Epithelial cell of proximal tubule (primary cell): ENCODE measurements at regions not wholly inside any gene's neighbourhood (a gene's known extent, or its start where the extent isn't known, plus 50 kb on each side); places are given as distances from the start of the nearest gene placed in this dataset.

Experiments used
- DNase-seq: peaks from one replicate; pipeline ENCODE4 v3.0.0-alpha.2; 2011; ENCODE audit warnings: low read depth
- H3K4me3 ChIP-seq: 2 replicates; pipeline ENCODE4 v1.5.1; 2011; ENCODE audit warnings: low read depth, mild to moderate bottlenecking, low read length
- TF ChIP-seq, protein P1 (sequence below): conservative IDR thresholded peaks from 2 replicates; pipeline ENCODE4 v1.5.1; 2012; ENCODE audit warnings: low read depth, mild to moderate bottlenecking, low read length

DNA sequence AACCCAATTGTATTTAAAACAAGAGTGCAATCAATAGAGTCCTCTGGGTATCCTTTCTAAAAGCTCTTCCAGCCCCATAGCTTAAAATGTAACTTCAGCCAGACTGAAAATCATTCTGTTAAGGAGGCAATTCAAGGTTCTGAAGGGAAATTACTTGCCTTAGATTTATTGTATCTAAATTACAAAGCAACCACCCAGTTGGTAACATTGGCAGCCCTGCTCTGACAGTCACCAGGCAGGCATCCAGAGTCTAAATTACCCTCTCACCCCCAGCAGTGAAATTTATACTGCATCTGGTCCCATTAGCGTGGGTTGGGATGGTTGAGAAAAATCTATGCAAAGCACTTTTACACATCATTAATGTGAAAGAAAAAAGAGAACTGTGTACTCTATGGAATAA lies 514.7 kb downstream of the MTRR start:
- no peak for DNase-seq
- no peak overlapping the region for H3K4me3 ChIP-seq
- TF ChIP-seq, protein P1, sequence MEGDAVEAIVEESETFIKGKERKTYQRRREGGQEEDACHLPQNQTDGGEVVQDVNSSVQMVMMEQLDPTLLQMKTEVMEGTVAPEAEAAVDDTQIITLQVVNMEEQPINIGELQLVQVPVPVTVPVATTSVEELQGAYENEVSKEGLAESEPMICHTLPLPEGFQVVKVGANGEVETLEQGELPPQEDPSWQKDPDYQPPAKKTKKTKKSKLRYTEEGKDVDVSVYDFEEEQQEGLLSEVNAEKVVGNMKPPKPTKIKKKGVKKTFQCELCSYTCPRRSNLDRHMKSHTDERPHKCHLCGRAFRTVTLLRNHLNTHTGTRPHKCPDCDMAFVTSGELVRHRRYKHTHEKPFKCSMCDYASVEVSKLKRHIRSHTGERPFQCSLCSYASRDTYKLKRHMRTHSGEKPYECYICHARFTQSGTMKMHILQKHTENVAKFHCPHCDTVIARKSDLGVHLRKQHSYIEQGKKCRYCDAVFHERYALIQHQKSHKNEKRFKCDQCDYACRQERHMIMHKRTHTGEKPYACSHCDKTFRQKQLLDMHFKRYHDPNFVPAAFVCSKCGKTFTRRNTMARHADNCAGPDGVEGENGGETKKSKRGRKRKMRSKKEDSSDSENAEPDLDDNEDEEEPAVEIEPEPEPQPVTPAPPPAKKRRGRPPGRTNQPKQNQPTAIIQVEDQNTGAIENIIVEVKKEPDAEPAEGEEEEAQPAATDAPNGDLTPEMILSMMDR: no peak

DNA sequence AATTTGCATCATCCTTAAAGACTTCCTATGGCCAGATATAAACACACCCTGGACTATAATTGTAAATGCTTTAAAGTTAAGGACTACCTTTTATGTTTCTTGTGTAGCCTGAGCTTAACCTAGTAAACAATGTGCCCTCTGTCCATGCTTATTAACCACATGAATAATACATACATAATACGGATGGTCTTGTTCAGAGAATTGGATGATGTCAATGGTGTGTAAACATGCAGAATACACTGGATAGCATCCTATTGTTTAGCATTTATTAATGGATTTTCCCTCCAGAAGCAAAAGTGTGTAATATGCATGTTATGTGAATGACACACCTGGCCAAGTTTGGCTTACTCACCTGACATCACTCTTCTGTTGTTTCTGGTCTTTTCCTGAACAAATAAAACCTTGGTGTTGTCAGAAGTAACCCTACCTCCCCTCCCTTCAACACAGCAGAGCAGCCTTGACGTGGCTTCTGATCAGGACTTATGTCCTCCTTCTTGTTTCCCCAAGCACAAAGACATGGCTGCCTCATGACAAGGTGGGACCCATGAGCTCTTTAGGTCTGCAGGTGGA lies 517.9 kb downstream of the MTRR start:
- no peak overlapping the region for H3K4me3 ChIP-seq
- DNase-seq: no peak
- TF ChIP-seq, protein P1: no peak

DNA sequence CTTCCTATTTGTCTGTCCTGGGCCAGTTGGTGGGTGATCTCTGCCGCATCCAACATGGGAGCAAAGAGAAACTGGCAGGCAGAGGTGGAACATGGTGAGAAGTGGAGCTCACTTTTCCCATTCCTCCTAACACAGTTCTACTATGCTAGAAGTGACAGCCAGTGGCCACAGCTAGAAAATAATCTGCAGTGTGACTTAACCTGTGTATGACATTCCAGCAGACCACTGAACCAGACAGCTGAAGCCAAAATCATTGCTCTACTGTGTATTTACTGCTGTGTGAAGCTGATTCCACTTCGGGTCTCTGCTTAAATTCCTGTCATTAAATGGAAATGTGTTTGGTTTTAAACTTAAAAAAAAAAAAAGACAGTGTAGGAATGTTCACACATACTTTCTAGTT lies 523.0 kb downstream of the MTRR start:
- peak; percentile 3 for DNase-seq
- TF ChIP-seq, protein P1: no peak
- no peak overlapping the region for H3K4me3 ChIP-seq

DNA sequence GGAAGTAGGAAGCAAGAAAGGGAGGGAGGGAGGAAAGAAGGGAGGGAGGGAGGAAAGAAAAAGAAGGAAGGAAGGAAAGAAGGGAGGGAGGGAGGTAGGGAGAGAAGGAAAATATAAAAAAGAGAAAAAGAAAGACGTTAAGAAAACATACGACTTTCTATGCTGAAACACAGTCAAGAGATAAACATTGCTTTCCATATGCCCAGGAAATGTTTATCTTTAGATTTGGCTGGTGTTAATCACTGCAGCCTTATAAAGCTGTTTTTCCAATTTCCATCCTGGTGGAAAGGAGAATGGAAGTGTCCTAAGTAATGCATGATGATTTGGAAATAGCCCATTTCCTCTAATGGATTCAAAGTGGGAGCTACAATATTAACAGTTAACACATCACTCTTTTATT lies 524.3 kb downstream of the MTRR start:
- no peak overlapping the region for H3K4me3 ChIP-seq
- no peak for DNase-seq
- TF ChIP-seq, protein P1: no peak

DNA sequence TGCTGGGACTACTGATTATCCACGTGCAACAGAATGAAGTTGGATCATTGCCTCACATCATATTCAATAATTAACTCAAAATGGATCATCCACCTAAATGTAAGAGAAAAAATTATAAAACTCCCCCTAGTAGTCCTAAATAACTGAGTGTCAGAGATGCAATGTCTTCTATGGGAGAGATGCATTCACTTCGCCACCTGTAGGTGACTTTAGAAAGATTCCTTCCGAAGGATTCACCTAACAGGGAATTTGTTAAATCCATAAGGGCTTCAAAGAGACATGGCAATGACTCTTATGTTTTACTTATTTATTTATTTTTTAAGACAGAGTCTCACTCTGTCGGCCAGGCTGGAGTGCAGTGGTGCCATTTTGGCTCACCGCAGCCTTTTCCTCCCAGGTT lies 526.0 kb downstream of the MTRR start:
- no peak for DNase-seq
- TF ChIP-seq, protein P1: no peak
- H3K4me3 ChIP-seq: no peak overlapping the region

DNA sequence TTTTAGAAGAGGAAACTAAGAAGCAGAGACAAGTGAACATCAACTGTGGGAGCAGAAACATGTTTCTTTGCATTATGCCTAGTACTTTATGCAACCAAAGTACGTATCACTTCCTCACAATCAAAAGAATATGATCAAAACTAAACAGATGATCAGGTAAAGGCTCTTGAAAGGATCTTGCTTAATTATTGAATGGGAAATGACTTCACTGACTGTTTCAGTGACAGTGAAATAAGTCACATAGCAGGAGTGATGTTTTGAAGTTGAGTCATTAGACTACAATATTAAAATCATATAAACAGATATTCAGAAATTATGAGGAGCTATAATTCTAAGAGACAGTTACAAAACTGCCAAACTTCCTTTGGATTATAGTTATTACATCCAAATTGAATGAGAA lies 527.3 kb downstream of the MTRR start:
- DNase-seq: no peak
- H3K4me3 ChIP-seq: no peak overlapping the region
- TF ChIP-seq, protein P1: no peak

DNA sequence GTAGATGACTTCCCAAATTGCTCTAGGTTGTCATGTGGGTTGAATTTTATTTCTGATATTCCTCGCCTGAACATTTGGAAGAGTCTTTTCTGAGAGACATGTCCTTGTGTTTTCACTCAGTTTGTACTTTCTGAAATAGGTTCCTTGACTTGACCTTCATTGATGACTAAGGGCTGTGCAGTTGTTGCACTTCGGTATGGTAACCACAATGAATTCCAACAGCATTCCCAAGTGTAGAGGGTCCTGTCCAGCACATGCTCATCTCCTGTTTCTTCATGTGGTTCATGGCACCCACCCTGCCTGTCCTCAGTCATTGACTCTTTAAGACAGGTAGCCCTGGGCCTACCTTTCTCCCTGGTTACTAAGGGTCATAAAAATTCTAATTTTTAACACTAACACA lies 527.8 kb downstream of the MTRR start:
- DNase-seq: no peak
- TF ChIP-seq, protein P1: no peak
- H3K4me3 ChIP-seq: no peak overlapping the region
